Hypothalamus (tissue), 51 donors: ENCODE measurements at regions not wholly inside any gene's neighbourhood (a gene's known extent, or its start where the extent isn't known, plus 50 kb on each side); places are given as distances from the start of the nearest gene placed in this dataset.
"Not testable (repeated sequence)": the region's sequence is repeated elsewhere in the genome, so short reads cannot be mapped to it uniquely, and the experiment has no call there.

Experiments
- DNase-seq, 51 donors: peaks; one replicate each; lab custom pipeline; 2025; lab: John Stamatoyannopoulos, UW

DNA sequence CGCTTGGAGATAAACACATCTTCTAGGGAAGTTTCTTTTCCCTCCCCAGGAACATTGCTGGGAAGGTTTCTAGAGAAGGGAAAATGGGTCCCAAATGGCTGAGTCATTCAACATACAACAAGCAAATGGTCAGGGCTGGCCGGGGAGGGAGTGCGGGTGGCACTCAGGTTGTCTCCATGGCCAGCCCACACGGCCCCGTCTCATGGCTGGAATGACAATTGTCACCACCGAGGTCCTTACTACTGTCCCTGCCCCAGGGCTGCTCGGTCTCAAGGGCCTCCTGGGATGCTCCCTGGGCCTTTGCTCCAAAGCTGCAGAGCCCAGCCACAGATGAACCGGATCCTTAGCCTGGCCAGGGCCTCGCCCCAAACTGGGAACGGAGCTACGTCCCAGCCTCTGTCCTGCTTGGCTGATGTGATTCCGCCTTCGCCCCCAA, 121.9 kb downstream of the FGF18 start:
- DNase-seq, result no peak

DNA sequence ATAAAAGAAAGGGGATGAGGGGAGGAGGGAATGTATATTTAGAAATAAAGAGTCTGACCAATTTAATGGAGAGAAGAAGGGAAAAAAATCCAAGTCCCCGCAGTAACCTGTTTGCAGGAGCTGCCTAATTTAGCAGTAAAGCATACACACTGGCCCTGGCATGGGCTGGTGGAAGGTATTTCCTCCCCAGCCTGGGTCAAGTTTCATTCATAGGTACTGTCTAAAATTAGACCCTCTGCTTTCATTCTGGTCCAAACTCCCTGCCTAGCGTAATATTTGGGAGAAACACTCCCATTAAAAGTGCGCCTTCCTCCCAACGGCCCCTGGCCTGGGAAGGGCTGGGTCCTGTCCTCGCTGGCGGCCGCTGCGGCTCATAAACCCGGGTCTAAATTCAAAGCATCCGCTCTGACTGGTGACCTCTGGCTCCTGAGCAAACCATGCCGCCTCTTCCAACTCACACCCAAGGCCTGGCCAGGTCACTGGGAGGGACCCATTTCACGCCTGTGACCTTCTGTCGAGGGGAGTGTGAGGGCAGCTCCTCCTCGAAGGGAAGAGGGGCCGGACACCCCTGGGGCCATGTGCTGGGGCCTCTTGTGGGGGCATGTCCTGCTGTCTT, 123.2 kb downstream of the FGF18 start:
- no peak for DNase-seq

DNA sequence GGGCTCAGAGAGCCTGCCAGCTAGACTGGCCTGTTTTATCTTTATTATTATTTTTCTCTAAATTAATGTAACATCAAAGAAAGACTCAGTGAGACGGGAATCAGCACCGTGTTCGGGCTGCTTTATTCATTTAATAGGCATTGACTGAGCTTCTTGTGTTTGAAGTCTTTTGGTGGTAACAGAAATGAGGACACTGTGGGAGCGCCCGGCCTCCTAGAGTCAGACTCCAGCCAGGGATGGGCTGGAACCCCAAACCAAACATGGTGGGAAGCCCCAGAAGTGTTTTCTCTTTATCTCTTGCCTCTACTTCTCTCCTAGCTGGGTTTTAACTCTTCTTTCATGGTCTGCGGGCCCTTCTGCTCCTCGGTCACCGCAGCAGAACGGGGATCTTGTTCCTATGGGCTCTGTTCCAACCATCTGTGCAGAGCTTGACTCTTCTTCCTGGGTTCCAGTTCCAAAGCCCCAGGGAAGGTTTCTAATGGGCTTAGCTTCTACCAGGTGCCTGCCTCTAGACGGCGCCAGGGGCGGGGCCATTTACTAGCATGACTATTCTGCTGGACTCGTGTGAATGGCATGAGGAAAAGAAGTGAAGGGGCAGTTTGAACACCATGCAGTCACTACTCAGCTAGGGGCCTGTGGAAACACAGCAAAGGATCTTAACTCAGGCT, 123.8 kb downstream of the FGF18 start:
- DNase-seq, result no peak

DNA sequence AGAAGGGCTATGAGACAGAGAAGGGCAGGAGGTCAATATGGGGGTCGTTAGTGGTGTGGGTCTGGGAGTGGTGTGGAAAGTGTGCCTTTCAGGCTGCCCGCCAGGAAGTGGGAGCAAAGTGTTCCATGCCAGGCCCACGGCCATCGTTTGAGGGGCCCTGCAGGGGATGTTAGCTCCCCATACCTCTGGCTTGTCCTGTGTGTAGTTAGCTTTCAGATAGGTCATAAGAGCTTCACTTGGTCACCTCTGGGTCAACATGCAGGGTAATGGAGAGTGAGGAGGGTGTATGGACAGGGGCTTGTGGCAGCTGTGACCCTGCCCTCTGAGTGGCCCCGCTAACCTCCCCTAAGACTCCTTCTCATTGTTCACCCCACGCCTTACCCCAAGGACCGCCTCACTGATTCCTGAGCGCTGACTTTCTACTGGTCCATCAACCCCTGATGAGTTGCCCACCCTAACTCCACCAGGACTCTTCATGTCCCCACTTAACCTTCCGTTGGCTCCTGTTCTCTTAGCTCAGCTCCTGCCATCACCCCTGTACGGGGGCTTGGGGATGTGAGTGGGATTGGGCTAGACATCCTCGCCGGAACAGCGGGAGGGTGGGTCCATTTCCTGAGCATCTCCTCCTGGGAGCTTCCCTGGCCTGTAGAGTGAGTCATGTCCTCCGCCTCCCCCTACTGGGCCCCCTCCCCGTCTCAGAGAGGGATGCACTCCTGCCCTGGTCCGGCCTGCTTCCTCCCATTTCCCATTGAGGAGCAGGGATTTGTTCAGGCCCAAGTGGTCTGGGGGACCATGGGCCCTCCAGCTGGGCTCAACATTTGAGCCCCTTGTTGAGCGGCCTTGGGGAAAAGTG, 125.7 kb downstream of the FGF18 start:
- no peak for DNase-seq

DNA sequence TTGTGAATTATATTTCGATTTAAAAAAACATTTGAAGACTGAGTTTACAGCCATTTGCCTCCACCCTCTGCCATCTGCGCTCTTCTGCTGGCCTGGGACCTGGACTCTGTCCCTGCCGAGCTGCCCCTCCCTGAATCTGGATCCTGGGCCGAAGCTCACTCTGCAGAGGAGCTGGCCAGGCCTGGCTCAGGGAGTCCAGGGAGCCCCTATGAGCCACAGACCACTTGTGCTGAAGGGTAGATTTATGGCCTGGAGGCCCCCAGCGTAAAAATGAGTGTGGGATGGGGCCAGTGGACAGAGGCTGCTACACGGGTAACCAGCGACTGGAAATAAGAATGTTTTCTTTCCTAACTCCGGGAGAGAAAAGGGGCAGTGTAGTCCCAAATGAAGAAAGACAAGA, 129.8 kb downstream of the FGF18 start:
- no peak for DNase-seq

DNA sequence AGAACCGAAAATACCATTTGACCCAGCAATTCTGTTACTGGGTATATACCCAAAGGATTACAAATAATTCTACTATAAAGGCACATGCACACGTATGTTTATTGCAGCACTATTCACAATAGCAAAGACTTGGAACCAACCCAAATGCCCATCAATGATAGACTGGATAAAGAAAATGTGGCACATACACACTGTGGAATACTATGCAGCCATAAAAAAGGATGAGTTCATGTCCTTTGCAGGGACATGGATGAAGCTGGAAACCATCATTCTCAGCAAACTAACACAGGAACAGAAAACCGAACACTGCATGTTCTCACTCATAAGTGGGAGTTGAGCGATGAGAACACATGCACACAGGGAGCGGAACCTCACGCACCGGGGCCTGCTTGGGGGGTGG, 134.4 kb downstream of the FGF18 start:
- not testable (repeated sequence) for DNase-seq

DNA sequence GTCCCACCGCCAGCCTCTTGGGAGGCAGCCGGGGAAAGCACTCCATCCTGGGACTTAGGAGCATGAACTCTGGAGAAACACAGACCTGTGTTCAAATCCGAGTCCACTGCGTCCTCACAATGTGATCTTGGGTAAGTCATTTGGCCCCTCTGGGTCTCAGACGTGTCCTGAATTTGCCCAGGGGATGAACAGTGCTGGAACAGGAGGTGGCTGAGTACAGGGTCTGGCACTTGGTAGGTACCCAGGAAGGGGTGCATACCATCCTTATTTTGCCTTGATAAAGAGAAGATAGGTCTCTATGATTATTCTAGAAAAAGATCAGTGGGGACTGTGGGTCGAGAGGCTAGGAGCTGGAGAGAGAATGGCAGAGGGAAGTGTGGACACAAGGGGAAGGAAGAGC, 135.7 kb downstream of the FGF18 start:
- DNase-seq, result no peak

DNA sequence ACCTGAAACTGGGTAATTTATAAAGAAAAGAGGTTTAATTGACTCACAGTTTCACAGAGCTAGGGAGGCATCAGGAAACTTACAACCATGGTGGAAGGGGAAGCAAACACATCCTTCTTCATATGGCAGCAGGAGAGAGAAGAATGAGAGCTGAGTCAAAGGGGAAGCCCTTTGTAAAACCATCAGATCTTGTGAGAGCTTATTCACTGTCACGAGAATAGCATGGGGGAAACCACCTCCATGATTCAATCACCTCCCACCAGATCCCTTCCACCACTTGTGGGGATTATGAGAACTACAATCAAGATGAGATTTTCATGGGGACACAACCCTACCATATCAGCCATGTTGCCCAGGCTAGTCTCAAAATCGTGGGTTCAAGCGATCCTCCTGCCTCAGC, 143.4 kb downstream of the FGF18 start:
- DNase-seq, result no peak

DNA sequence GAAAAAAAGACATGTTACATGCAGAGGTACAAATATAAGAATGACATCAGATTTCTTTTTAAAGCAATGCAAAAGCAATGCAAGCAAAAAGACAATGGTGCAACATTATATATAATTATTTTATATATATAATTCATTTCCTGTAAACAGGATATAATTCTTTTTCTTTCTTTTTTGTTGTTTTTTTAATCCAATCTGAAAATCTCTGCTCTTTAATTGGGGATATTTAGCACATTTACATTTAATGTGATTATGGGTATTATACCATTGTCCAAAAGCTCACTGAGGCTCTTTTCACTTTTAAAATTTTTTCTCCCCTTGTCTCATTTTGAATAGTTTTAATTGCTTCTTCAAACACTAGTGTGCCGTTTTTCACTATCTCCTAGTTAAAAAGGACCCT, 148.9 kb downstream of the FGF18 start:
- no peak for DNase-seq

DNA sequence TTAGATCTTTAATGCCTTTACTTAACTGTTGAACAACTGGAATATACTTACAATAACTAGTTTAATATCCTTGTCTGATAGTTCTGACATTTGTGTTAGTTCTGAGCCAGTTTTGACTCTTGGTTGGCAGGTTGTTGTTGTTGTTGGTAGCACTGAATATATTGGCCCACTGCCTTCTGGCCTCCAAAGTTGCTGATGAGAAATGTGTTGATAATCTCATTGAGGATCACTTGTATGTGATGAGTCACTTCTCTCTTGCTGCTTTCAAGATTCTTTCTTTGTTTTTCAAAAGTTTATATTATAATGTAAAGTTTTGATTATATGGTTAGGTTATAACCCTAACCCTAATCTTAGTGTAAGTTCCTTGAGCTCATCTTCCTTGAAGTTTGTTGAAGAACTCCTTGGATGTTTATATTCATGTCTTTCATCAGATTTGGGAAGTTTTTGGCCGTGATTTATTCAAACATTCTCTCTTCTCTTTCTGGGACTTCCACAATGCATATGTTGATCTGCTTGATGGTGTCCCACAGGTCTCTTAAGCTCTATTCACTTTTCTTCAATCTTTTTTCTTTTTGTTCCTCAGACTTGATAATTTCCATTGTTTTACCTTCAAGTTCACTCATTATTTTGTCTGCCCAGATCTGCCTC, 149.7 kb downstream of the FGF18 start:
- no peak for DNase-seq

DNA sequence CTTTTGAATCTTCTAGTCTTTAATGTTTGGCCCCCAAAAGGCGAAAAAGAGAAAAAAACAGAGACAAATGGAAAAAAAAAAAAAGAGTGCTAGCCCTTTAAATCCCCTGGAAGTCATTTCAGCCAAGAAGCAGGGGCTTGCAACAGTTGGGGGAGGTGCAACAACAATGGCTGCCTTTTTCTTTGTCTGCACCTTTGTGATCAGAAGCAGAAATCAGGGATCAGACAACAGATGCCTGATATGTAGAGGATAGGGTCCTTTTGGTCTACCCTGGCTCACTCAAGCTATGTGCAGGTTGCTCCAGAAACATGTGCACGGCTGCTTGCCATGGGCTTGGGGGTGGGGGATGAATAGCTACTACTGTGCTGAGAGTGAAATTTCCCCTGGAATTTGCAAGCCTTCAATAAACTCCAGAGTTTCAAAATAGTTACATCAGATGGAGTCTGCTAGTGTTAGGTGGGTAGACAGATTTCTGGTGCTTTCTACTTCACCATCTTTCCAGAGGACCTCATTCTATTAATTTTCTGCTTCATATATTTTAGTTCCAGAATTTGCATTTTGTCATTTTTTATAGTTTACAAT, 150.9 kb downstream of the FGF18 start:
- no peak for DNase-seq

DNA sequence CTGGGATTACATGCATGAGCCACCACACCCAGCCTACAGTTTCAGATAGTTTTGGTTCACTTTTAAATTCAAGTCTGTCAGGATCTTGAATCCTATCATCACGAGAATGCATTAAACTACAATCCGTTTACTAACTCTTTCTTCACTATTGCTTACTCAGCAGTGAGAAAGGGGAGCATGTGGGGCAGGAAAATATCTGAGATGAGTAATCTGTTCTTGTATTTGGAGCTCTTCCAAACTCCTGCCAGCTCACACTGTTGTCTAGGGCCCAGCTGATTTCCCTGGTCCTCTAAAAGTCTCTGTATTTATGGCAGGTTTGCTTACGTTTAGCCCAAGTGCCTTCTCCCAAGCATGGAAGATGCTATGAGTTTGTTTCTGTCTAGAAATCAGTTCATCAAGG, 152.2 kb downstream of the FGF18 start:
- no peak for DNase-seq

DNA sequence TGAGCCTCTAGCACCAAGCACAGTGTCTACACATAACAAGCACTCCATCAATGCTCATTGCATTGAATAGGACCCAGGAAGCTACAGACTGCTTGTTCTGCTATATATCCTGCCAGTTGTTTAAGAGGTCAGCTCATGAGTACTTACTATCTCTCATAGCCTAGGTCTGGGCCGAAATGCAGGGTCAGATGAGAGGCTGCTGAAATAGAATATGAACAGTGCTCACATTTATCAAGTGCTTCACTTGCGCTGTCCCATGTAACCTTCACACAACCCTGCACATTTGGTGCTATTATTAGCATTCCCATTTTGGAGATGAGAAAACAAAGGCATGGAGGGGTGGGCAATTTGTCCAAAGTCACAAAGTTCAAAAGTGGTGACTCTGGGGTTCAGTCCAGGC, 153.6 kb downstream of the FGF18 start:
- no peak for DNase-seq

DNA sequence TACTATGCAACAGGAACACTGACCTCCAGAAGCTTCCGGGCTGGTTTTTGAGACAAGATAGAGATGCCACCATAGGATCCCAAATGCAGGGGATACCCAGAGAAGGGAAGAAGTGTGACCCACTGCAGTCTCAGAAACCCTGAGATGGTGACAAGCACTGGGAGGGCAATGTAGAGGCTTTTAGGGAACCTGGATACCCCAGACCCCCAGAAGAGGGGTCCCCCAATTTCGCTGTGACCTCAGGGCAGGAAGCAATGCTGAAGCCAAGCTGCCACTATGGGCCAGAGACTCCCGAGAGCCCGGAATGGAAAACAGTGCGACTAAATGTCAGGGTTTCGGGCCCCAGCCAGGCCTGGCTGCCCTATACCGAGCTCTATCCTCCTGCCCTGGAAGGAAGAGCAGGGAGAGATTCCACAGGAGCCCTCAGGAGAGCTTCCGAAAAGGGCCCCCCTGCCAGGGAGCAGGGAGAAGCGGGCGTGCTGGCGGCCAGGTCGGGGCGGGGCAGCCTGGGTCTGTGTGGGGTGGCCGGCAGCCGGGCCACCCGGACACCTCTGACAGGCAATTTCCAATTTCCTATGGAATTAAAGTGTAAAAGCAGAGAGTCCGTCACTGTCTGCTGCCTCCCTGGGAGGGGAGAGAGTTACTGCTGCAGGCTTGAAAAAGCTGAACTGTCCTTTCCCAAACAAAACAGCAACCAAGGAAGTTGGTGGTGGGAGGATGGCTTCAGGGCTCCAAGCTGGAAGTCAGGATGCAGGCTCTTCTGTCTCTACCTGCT, 154.2 kb downstream of the FGF18 start:
- no peak for DNase-seq

DNA sequence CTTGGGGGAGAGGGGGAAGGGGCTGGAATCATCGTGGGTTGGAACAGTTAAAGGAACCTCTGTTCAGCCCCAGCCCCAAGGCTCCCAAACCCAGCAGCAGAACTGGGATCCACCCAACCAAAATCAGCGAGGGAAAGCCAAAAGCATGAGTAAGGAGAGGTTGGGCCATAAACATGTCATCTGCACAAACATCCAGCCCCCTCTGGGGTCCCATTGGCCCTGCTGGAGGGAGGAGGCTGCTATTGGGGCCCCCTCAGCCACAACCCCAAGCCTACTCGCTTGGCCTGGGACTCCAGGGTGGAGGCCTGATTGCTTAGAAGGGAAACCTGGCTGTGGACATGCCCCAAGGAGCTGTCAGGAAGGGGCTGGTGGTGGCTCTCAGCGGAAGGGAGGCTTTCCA, 154.9 kb downstream of the FGF18 start:
- no peak for DNase-seq

DNA sequence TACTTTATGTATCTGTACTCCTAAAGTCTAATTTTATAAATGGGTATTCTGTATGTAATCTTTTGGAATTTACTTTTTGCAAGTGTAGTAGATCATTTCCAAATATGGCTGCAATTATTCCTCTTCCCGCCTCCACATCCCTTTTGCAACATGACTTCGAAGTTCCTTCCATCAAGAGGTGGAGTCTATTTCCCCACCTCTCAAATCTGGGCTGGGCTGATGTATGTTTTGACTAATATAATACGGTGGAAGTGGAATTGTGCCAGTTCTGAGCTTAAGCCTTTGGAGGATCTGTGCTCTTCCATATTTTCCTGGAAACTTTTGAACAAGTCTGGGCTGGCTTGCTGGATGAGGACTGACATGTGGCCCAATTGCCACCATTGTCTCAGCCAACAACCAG, 155.9 kb downstream of the FGF18 start:
- no peak for DNase-seq

DNA sequence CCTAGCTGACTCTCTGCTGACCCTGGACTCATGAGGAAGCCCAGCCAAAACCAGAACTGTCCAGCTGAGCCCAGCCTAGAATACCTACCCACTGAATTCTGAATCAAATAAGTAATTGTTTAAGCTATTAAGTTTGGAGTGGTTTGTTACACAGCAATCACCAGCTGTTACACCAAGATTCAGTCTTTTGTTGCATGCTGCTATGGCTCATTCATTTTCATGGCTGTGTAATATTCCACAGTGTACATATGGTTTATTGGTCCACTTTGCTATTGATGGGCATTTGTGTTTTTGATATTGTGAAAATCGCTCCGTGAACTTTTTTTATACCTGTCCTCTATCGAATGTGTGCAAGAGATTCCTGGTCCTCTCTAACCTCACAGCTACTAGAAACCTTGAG, 156.4 kb downstream of the FGF18 start:
- no peak for DNase-seq

DNA sequence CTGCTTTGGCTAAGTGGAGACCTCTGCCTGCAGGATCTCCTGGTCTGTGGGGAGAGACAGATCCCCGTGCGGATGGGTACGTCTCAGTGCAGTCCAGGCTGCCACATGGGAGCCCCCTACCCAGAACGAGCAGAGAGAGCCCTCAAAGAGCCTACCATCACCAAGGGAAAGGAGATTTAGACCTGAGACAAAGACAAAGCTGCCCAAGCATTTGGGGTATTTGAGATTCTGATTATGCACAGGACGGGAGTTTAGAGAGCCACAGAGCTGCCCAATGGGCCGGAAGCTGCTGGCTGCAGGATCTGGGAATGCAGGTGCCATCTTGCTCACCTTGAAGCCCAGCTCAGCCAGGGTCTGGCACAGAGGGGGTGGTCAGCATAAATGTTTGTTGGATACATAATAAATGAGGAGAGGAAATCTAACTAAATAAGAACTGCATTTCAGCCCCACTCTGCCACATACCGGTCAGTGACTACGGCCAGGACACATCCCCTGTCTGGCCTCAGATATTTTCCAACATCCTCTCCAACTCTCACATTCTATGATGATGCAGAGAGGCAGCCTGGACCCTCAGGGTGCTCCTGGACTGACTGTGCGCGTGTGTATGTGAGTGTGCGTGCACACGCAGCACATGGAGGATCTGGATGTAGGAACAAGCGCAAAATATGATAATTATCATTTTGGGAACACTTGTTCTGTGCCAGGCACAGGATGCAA, 157.8 kb downstream of the FGF18 start:
- no peak for DNase-seq

DNA sequence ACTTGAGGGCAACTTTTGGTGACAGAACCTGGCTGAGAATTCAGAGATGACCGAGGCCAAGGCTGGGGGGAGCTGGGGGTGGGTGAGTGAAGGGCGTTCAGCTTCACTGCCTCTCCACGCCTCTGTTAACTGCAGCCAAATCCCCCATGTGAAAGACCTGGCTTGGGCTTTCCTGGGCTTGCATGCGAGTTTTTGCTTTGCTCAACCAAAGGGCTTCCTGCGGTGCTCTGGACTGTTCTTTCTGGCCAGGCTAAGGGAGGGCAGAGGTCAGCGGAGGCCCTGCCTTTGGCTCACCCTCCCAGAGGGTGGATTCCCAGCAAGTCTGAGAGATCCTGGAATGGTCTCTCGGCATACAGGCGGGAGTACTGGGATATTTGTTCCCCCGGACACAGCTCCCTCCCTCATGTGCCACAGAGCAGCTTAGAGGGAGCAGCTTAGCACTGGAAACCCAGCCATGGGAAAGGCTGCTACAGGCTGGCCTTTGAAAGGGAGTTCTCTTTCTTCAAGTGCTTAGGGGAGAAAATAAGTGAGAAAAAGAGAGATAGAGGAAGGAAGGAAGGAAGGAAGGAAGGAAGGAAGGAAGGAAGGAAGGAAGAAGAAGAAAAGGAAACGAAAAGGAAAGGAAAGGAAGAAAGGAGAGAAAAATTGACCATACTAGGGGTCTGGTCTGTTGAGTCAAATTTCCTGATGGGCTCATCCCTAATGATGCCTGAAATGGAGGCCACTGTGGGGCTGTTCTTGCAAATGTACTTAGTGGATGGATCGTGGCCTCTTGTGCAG, 158.8 kb downstream of the FGF18 start:
- no peak for DNase-seq
